ACC112 (cell line): ENCODE measurements at regions not wholly inside any gene's neighbourhood (a gene's known extent, or its start where the extent isn't known, plus 50 kb on each side); places are given as distances from the start of the nearest gene placed in this dataset.

Source experiments
- H2AFZ ChIP-seq: fragments of 200-600 bp; sonication (generic); one replicate; pipeline ENCODE4 v1.6.0; 2017; ENCODE audit warnings: antibody characterized with exemption, low read length; ENCODE audit not compliant: unreplicated experiment
- H3K27ac ChIP-seq: fragments of 200-600 bp; sonication (generic); 2 replicates; pipeline ENCODE4 v1.5.1; 2014; ENCODE audit warnings: low read depth, mild to moderate bottlenecking, antibody characterized with exemption, low read length, moderate library complexity
- H3K27me3 ChIP-seq: fragments of 200-600 bp; sonication (generic); 2 replicates; pipeline ENCODE4 v1.6.1; 2014; ENCODE audit warnings: mild to moderate bottlenecking, antibody characterized with exemption, low read length, moderate library complexity, mixed read lengths; ENCODE audit not compliant: insufficient read depth
- H3K36me3 ChIP-seq: fragments of 200-600 bp; sonication (generic); 2 replicates; pipeline ENCODE4 v1.6.1; 2016; ENCODE audit warnings: mild to moderate bottlenecking, antibody characterized with exemption, low read length, moderate library complexity, mixed read lengths; ENCODE audit not compliant: insufficient read depth
- H3K4me1 ChIP-seq: fragments of 200-600 bp; sonication (generic); one replicate; pipeline ENCODE4 v1.6.1; 2016; ENCODE audit warnings: low read length, mixed read lengths; ENCODE audit not compliant: insufficient read depth, unreplicated experiment, control insufficient read depth
- H3K4me3 ChIP-seq: fragments of 200-600 bp; sonication (generic); 2 replicates; pipeline ENCODE4 v1.5.1; 2014; ENCODE audit warnings: mild to moderate bottlenecking, low read depth, low read length
- H3K79me2 ChIP-seq: fragments of 200-600 bp; sonication (generic); one replicate; pipeline ENCODE4 v1.6.0; 2016; ENCODE audit warnings: low read length; ENCODE audit not compliant: control insufficient read depth, unreplicated experiment, insufficient read depth

DNA sequence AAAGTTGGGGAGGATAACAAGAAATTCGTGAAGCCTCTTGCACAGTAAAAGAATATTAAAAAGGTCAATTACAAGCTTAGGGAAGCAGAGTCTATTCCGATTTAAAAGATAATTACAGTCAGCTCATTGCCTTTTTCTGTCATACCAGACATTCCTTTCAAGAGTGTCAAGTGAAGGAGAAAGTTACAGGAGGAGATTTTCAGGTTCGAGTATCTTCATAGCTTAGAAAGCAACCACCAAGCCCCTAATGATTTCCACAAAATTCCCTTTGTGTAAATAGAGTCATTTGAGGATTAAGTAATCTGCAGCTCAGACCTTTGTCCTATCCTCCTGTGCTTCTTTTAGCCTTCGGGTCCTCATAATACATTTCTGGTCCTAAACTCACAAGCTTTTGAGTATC, 414.9 kb downstream of the CDH2 start:
- H2AFZ ChIP-seq = no peak overlapping the region
- no peak overlapping the region for H3K4me3 ChIP-seq
- no peaks in the 10 kb centered on the region for H3K79me2 ChIP-seq
- H3K36me3 ChIP-seq = no peaks in the 10 kb centered on the region
- H3K27ac ChIP-seq = no peak overlapping the region
- H3K4me1 ChIP-seq = peaks cover 6% of the 10 kb centered on the region
- no peaks in the 10 kb centered on the region for H3K27me3 ChIP-seq

DNA sequence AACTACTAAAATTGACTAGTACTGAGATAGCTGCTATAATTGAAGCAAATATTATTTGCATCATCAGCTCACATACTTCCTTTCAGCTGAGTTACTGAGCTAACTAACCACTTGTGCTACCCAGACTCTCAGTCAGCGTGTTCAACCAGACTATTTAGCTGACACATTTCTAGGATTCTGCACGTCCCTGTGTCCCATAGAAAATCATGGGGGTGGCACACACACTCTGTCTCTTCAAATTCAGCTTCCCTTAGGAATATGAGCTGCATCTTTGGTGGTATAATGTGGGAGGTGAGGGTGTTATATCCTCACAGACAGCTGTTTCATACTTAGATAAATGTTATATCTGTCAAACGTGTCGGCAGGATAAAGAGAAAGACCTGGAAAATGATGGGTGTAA, 424.0 kb downstream of the CDH2 start:
- Histone ChIP-seq H3K4me1 (no peaks in the 10 kb centered on the region), H3K27ac (no peak overlapping the region), H3K4me3 (no peak overlapping the region)

DNA sequence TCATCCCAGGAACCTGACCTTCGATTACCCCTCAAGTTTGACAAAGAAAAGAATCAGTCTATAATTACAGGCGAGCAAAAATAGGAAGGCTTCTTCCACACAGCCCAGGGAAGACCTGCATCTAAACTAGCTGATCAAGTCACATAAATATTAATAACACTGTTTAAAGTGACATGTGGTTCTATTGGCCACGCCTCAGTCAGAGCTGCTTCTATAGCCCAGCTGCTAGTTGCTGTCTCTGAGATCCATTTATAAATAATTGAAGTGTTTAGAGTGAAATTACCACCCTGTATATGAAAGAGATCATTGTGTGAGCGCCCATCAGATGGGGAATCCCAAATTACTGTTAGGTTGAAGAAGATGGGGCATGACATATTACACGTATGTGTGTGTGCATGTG, 426.0 kb downstream of the CDH2 start:
- no peaks in the 10 kb centered on the region for H3K4me1 ChIP-seq
- no peak overlapping the region for H3K4me3 ChIP-seq
- no peaks in the 10 kb centered on the region for H3K27me3 ChIP-seq
- H3K36me3 ChIP-seq = no peaks in the 10 kb centered on the region
- no peak overlapping the region for H3K27ac ChIP-seq
- no peaks in the 10 kb centered on the region for H3K79me2 ChIP-seq
- H2AFZ ChIP-seq = no peak overlapping the region

More for the DNA sequence above, 424.0 kb downstream of the CDH2 start:
- Histone ChIP-seq H3K36me3 (no peaks in the 10 kb centered on the region), H2AFZ (no peak overlapping the region), H3K27me3 (no peaks in the 10 kb centered on the region), H3K79me2 (no peaks in the 10 kb centered on the region)

- no peaks in the 10 kb centered on the region for H3K27me3 ChIP-seq
- no peak overlapping the region for H2AFZ ChIP-seq
- H3K36me3 ChIP-seq = no peaks in the 10 kb centered on the region
- no peak overlapping the region for H3K27ac ChIP-seq
- no peak overlapping the region for H3K4me3 ChIP-seq
- H3K79me2 ChIP-seq = no peaks in the 10 kb centered on the region
- no peaks in the 10 kb centered on the region for H3K4me1 ChIP-seq
These were observed 426.9 kb downstream of the CDH2 start for GRCh38 chr18:27750014-27750413.

DNA sequence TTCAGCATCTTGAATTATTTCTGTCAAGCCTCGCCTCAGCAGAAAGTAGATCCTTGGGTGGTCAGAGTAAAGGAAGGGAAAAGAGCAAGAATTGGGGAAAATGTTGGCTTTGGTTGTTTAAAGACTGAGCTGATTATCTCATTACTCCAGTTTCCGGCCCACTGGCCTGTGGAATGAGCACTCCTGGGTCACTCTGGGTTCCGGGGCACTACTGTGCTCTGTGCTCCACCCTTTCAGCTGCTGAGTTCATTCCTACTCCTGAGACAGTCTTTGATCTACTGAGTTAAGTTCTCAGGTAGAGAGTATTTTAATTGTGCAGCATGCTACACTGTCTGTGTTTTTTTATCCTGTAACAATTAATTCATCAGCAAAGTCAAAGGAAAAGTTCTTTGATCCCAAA, 427.7 kb downstream of the CDH2 start:
- Histone ChIP-seq H3K27me3 (no peaks in the 10 kb centered on the region), H3K4me1 (no peaks in the 10 kb centered on the region), H3K4me3 (no peak overlapping the region), H3K36me3 (no peaks in the 10 kb centered on the region), H3K27ac (no peak overlapping the region), H2AFZ (no peak overlapping the region), H3K79me2 (no peaks in the 10 kb centered on the region)

DNA sequence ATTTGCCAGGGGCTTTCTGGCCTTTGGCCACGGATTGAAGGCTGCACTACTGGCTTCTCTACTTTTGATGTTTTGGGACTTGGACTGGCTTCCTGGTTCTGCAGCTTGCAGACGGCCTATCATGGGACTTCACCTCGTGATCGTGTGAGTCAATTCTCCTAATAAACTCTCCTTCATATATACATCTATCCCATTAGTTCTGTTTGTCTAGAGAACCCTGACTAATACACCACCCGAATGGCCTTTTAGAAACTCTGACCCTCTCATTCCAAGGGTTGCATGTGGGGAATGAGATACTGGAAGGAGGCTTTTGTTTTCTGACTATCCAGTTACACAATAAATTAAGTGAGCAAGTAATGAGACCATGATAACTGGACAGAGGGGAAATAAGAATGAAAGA, 430.7 kb downstream of the CDH2 start:
- Histone ChIP-seq H3K27ac (no peak overlapping the region), H3K4me3 (no peak overlapping the region), H3K79me2 (no peaks in the 10 kb centered on the region), H3K27me3 (no peaks in the 10 kb centered on the region), H3K4me1 (no peaks in the 10 kb centered on the region), H2AFZ (no peak overlapping the region), H3K36me3 (no peaks in the 10 kb centered on the region)

- Histone ChIP-seq H3K4me3 (no peak overlapping the region), H3K27ac (no peak overlapping the region), H3K27me3 (no peaks in the 10 kb centered on the region), H3K4me1 (no peaks in the 10 kb centered on the region), H3K36me3 (no peaks in the 10 kb centered on the region), H3K79me2 (no peaks in the 10 kb centered on the region), H2AFZ (no peak overlapping the region)
These were observed 441.8 kb downstream of the CDH2 start for GRCh38 chr18:27735117-27735516.

DNA sequence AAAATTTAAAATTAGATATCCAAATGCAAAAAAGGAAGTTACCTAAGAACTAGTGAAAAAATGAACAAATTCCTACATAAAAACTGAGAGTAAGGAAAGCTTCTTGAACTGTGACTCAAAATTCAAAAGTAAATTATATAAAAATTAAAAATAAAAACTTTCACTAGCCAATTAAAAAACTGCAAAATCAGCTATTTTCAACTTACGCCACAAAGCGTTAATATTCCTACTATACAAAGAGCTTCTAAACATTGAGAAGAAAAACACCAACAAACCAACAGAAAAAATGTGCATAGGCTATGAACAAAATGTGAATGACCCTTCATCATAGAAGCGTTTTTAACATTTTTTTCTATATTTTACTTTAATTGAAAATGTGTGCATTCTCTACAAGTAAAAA, 445.7 kb downstream of the CDH2 start:
- Histone ChIP-seq H3K79me2 (no peaks in the 10 kb centered on the region), H3K4me1 (no peaks in the 10 kb centered on the region), H2AFZ (no peak overlapping the region), H3K27ac (no peak overlapping the region), H3K4me3 (no peak overlapping the region), H3K27me3 (no peaks in the 10 kb centered on the region), H3K36me3 (no peaks in the 10 kb centered on the region)

DNA sequence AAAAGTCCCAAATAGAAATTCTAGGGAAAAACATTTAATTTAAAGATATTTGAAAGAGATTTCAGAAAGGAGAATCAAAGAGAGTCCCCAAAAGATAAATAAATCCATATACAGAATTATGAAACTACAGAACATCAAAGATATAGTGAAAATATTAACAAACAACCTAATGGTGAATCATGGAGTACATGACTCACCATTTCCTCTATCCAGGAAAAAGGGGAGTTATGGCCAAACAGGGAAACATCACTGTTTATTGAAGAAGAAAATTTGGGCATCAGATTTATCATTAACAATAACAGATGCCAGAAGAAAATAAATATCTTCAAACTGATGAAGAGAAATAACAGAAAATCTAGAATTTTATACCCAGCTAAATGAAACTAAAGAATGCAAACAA, 448.3 kb downstream of the CDH2 start:
- Histone ChIP-seq H3K4me3 (no peak overlapping the region), H2AFZ (no peak overlapping the region), H3K79me2 (no peaks in the 10 kb centered on the region), H3K27me3 (no peaks in the 10 kb centered on the region), H3K4me1 (peaks cover 1% of the 10 kb centered on the region), H3K36me3 (no peaks in the 10 kb centered on the region), H3K27ac (no peak overlapping the region)

DNA sequence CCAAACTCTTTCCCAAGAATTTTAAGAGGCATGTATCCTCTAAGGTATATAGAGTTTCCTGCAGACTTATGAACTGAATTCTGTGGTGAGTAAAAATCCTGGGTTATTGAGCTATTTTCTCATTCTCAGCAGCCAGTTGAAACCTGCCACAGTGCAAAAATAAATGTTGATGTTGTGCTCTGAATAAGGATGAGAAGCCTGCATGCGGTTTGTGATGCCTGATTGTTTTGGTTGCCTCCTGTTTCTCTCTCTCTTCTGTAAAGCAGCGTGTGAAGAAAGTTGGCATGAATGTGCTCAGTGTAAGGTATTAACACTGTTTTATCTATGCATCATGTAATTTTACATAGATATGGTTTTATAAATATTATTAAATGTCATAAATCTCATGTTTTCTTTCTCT, 452.6 kb downstream of the CDH2 start:
- H3K27me3 ChIP-seq = no peaks in the 10 kb centered on the region
- no peaks in the 10 kb centered on the region for H3K36me3 ChIP-seq
- H3K79me2 ChIP-seq = no peaks in the 10 kb centered on the region
- H2AFZ ChIP-seq = no peak overlapping the region
- H3K4me3 ChIP-seq = no peak overlapping the region
- H3K4me1 ChIP-seq = peaks cover 11% of the 10 kb centered on the region
- no peak overlapping the region for H3K27ac ChIP-seq

- Histone ChIP-seq H3K4me3 (no peak overlapping the region), H3K36me3 (no peaks in the 10 kb centered on the region), H3K79me2 (no peaks in the 10 kb centered on the region), H3K27me3 (no peaks in the 10 kb centered on the region), H3K27ac (no peak overlapping the region), H2AFZ (peak overlapping the region; percentile 12), H3K4me1 (peaks cover 11% of the 10 kb centered on the region)
These were observed 453.8 kb downstream of the CDH2 start for GRCh38 chr18:27723168-27723567.

GRCh38 chr18:27719680-27720079, 457.2 kb downstream of the CDH2 start:
- Histone ChIP-seq H2AFZ (no peak overlapping the region), H3K27me3 (no peaks in the 10 kb centered on the region), H3K4me3 (no peak overlapping the region), H3K27ac (no peak overlapping the region), H3K36me3 (no peaks in the 10 kb centered on the region), H3K4me1 (peaks cover 16% of the 10 kb centered on the region), H3K79me2 (no peaks in the 10 kb centered on the region)
